Fibroblast of peridontal ligament (primary cell): ENCODE measurements at regions not wholly inside any gene's neighbourhood (a gene's known extent, or its start where the extent isn't known, plus 50 kb on each side); places are given as distances from the start of the nearest gene placed in this dataset.
"Not testable (repeated sequence)": the region's sequence is repeated elsewhere in the genome, so short reads cannot be mapped to it uniquely, and the experiment has no call there.

ENCODE experiments used
- DNase-seq: peaks from one replicate; pipeline ENCODE4 v3.0.0-alpha.2; 2010; ENCODE audit errors: extremely low read depth

DNA sequence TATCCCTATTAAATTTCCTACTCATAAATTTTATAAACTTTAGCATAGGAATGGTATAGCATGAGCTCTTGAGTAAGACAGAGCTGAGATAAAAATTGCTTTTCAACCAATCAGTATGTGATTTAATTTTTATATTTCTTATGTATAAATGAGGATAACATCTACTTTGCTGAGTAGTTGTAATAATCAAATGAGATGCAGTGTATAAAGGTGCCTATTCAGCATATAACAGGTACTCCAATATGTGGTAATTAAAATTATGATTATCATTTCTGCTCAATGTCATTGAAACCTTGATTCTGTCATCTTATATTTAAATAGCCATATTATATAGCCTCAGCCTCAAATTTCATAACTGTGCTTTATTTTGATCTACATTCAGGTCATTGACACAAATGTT is 700.4 kb upstream of the SLC8A1 start:
- no peak for DNase-seq

DNA sequence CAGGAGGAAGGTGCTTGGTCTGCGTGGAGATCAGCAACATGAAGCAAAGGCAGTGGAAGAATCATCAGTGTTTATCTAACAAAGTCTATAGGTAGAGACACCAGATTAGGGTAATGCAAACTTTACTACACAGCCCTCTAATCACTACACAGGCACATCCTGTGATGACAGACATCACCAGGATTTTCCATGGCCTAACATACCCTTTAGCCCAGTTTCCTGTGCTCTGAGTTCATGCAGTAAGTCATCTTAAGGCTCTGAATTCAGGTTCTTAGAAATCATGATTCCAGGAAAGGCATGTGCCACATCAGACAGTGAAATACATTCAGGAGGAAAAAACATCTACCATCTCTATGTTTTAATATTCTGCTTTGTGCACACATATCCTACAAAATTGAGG is 708.5 kb upstream of the SLC8A1 start:
- no peak for DNase-seq

DNA sequence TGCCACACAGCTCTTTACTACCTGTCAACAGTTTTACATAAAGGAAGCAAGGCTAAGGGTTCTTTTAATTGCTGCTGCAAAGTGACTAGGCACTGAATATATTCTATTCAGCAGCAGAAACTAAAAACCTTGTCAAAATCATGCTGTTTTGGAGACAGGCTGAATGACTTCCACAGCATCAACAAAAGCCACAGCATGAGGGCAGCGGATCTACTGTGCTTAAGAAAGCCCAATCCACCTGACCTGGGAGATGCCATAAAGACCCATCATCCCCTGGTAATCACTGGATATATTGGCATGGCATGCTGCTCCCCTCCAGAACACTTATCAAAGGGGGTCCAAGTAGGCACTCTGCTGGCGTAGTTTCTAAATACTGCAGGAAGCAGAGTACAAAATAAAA is 715.1 kb upstream of the SLC8A1 start:
- DNase-seq, result no peak

DNA sequence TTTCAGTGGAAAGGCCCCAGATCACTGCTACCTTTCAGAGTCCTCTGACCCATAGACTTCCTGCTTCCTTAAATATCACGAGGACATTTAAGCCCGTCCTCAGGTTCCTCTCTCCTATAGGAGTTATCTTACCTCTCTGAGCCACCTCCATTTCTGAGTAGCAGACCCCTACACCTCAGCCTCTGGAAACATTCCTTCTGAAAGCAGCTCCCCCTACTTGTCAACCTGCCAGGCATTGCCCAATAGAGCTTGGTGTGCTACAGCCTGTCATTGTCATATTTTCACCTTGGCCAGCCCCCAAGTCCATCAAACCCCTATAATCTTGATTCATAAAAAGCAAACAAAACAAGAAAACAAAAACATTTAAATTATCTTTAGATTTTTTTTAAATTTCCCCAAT is 717.9 kb upstream of the SLC8A1 start:
- DNase-seq, result no peak

DNA sequence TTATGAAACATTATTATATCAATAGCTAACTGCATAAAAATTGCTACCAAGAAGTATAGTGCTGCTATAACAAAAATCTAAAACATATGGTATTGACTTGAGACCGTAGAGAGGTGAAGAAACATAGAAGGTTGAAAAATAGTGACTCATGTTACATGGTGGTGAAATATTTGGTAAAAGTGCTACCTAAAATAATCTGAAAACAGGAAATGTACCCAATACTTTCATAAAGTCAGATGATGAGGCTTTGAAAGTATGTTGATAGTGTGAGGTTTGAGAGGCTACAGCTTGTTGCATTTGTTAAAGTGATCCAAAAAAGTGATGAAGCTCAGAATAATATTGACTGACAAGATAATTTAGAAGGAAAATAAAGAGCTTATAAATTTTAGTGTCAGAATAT is 718.7 kb upstream of the SLC8A1 start:
- DNase-seq, result no peak

DNA sequence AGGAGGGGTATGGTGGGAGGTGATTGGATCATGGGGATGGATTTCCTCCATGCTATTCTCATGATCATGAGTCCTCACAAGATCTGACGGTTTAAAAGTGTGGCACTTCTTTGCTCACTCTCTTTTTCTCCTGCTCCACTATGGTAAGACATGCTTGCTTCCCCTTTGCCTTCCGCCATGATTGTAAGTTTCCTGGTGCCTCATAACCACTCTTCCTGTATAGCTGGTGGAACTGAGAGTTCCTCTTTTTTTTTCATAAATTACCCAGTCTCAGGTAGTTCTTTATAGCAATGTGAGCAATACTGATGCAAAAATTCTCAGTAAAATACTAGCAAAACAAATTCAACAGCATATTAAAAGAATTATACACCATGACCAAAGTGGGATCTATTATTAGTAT is 728.5 kb upstream of the SLC8A1 start:
- DNase-seq, result no peak

DNA sequence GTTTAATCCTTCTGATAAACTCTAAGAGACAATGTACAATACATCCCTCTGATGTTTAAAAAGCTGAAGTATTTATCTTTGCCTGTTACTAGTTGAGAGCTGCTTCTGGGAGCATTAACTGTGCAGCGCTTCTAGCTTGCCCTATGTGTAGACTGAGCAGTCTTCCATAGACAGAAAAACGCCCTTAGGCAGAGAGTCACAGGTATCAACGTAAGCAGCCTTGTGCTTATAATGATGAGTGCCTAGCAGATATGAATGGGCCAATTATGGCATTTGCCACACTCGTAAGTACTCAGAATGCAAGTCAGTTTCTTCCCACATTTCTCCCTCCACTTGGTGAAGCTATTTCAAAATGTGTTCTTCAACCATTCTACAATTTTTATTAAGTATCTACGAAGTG is 731.1 kb upstream of the SLC8A1 start:
- no peak for DNase-seq

DNA sequence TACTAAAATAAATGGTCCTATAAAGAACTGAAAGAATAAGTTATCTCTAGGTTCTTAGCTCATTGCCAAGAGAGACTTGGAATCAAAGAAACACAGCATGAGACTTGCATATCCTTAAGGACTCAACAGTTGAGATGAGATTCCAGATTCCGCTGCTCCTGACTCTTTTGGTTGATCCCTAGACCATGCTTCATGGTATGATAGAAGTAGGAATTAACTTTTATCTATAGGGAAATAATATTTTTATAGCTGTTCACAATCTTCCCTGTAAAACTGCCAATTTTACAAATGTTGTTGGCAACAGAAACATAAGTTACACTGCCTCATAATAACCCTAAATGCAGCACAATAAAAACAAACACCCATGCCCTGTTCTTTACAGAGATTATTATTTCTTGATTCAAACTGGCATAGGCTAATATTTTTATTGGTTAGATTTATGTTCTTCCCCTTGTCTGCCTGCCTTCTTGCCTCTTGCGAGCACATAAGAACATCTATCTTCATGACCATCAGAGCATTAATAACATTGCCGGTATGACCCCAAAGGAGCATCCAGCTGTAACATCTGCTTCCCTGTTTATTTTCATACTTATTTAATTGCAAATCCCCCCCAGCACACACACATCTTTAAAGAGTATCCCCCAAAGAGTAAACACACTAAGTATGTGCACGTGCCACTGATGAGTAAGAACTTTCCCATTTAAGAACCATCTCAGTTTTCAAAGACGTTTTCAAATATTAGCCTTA is 735.7 kb upstream of the SLC8A1 start:
- no peak for DNase-seq

DNA sequence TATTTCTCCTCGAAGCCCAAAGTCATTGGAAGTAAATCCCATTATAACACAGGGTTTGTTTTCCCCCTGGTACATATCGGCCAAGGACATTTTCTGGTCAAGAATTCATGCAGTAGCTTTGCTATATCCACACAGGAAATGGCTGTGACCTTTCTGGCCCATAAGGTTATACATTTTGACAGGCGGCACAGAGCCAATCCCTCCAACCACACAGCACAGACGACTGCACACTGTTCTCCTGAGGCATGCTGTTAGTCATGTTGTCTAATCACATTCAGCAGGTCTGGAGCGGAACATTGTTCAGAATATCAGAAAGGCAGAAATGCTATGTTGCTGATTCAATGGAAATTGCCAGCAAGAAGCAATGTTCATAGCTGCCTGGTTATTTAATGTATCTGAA is 742.3 kb upstream of the SLC8A1 start:
- peak; percentile 43 for DNase-seq

DNA sequence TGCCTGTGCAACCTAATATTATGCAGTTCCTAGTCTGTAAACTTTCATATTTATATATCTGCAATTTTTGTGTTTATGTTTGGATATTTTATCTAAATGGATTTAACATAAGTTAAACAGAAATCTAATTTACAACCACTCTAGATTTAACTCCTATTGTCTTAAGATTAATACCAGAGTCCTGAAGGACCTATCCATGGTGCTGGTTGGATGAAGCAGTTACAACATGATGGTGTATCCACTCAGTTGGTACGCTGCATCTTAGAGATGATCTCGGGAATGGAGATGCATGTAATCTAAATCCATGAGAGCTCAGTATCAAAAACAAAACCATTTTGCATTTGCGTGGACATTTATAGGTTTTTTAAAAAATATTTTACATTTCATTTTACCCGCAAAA is 745.9 kb upstream of the SLC8A1 start:
- DNase-seq, result no peak

DNA sequence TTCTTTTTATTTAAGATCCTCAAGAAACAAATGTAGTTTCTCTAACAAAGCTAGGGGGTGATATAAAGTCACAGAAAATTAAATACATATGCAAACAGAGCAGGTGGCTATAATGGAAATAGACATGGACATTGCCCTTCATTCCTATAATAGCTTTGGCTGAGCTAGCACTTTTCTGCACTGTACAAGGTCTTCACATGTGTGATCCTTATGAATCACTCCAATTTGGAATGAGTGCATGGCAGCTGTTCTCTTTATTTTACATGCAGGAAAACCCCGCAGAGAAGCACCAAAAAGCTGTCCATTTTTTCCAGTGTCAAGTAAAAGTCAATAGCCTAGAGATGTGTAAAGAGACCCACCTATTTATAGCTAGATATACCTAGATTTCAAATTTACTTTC is 747.4 kb upstream of the SLC8A1 start:
- DNase-seq, result no peak

DNA sequence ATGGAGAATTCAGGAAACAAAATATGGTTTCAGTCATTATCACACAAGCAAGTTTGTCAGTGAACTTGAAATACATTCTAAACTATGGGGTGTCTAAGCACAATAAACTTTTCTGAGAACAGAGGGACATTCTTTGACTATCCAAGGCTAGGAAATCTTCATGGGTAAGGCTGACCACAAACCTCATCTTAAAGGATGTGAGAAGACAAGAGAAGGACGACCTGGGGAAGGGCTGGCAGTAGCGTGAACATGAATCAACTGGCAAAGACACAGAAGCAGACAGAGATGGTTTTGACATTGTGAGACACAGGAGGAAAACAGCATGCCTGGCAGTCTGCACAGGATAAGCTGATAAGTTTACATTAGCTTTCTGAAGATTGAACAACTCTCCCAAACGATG is 752.4 kb upstream of the SLC8A1 start:
- DNase-seq, result no peak

DNA sequence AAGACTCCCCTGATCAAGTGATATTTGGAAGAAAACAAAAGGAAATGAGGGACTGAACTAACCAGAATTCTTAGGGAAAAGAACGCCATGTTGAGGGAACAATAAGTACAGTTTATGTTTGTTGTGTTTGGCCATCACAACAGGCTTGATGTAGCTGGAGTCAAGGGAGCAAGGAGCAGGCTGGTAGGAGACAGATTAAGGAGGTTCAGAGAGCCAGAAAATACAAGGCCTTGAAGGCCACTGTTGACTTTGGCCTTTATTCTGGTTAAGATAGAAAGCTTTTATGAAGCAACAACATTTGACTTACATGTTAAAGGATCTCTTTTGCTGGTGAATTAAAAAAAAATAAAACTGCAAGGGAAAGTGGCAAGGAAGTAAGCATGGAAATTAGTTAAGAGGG is 754.1 kb upstream of the SLC8A1 start:
- DNase-seq, result no peak

DNA sequence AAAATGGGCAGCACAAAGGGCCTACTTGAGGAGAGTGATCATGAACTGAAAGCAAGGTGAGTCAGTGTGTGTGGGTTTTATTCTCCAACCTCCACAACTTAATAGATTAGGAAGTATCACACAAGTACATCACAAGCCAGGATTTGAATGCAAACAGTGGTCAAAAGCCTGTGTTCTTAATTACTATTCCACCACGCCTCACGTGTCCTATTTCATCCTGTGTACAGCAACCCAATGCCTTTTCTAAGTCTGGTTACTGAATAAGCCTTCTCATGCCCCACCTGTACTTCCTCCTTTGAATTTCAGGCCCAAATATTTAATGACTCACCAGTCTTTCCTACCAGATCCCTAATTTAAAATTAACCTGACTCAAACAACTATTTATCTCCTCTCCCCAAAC is 755.7 kb upstream of the SLC8A1 start:
- DNase-seq, result no peak

DNA sequence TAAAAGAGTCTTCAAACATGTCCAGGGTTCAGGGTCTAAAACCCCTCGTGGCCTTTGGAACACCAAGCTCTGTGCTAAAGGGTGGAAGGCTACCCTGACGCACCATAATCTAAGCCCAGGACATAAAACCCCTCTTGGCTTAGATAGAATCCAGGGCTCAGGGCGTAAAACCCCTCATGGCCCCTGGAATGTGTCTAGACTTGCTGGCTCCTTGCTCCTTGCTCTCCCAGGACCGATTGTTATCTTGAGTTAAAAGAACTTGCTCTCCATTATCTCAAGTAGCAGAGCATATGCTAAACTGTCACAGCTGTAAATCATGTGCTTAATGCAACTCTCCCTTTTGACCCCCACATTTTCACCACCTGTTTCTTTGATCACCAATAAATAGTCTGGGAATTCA is 758.1 kb upstream of the SLC8A1 start:
- not testable (repeated sequence) for DNase-seq

DNA sequence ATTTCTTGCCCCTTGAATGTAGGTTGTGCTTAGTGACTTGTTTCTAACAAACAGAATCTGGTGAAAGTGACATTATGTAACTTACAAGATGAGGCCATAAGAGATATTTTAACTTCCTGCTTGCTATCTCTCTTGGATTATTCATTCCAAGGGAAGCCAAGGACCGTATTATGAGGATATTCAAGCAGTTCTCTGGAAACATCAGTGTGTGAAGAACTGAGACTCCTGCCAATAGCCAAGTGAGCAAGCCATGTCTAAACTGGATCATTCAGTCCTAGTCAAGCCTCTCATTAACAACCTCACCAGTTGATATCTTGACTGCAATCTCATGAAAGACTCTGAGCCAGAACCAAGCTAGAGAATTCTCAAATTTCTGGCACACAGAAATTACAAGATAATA is 765.1 kb upstream of the SLC8A1 start:
- DNase-seq, result no peak

DNA sequence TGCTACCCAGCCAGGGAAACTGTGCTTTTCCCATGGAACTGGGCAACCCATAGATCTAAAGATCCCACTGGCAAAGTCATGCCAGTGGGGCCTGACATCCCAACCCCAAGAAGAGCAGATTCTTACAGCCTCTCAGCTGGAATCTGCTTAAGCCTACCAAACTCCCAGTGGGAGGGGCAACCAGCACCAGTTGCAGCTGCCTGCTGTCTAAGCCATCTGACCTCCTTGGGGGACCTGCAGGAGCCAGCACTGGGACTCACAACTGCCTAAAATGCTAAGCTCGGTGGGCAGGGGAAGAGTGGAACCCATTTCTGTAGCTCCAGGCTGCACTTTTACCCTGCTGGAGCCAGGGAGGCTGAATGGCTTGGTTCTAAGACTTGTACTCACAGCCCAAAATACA is 770.7 kb upstream of the SLC8A1 start:
- no peak for DNase-seq

DNA sequence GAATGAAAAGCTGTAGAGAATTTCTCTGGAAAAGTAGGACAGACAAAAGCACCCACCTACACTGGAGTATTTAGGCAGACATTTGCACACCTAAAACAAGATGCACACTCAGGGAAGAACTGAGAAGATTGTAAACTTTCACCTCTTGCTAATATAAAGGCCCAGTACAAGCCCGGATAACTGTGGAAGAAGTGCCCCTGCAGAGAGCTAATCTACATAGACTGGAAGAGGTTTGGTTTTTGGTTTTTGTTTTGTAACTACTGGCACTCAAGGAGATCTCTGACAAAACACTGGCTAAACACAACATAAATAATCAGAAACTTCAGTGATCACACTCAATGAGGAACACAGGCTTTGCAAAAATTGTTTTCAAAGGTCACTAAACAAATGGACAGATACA is 782.2 kb upstream of the SLC8A1 start:
- no peak for DNase-seq

DNA sequence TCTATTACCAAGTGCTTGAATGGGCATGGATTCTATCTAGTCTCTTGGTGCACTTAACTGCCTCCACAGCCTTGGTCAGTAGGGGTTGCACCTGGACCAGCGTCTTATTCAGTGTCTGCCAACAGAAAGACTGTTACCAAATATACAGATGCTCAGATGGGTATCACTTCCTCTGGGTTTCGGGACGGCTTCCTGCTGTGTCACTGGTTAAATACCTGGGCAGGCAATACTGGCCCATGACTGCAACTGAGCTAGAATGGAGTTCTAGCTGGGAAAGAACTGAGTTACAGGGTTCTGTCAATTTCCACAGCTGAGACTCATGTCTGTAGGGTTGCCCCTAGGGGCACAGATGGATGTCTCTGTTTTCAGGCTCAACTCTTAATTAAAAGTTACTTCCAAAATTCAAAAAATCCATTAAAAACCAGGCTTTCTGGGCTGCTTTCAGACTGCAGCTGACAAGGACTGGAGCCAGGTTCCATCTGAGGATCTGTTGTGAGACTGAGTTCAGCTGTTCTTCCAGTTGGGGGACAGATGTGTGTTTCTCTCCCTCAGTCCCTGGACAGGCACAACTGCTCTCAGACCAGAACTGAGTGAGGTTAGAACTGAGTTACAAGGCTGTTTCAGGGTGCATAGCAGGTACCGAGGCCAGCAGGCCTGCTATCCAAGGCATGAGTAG is 789.6 kb upstream of the SLC8A1 start:
- no peak for DNase-seq

DNA sequence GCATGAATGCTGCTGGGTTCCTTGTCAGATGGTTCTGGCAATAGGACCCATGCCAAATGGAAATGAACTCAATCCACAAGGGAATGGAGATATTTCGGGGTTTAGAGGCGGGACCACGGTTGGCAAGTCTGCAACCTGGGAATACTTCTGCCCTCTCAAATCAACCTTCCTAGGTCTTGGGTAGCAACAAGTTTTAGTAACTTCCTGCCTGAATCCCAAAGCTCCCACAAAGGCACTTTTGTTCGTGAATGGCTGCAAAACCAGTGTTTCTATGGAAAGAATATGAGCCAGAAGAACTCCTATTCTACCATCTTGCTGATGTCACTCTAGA is 790.1 kb upstream of the SLC8A1 start:
- no peak for DNase-seq

DNA sequence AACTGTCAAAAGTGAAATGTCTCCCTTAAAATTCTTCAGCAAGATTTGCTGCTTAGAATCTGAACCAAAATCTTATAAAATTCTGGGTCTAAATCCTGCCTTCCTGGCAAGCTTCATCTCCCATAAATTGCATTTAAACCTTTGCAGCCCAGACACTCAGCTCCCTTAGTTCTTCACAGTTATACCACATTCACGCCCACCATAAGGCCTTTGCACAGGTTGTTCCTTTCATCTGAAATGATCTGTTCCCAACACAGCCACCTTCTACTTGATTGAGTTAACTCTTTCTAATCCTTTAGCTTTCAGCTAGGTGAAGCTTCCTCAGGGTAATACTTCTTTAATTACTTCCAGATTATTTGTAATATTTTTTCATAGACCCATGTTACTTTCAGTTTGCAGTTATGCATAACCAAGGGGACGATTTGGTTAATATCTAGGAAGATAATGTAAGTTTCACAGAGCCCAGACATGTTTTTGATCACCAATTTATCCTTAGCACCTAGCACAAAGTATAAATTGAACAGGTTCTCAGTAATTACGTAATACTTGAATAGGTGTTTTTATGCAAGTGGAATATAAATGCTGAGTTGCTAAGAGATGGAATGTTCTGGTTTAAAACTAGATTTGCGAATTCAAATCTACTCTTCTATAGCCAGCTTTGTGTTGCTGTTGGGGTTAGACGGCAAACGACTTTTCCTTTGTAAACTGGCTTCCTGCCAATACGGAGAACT is 779.7 kb upstream of the PKDCC start:
- no peak for DNase-seq

DNA sequence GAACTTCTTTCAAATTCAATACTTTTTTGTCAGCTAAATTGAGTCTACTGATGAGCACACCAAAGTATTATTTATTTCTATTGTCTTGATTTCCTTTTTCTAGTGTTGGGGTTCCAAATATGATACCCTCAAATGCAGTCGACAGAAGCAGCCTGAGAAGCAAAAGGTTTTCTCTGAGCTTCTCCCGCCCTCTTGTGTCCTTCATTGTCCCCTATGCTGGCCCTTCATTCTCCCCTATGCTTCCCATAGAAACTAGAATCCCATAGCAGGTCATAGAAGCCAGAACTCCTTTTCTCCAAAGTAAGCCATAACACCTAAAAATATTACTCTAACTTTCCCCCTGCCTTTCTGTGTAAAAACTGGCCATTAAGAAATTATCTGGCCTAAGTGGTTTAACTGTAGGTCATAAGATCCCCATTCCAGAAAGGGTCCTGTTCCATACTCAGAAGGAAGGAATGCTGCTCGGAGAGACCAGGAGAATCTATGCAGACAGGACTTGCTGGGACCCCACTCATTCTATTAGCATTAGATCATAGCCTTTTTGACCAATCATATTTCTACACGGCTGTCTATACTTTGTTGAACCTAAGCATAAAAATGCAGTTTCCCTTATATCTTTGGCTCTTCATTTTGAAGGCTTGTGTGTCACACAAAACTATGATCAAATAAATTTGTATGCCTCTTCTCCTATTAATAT is 764.6 kb upstream of the PKDCC start:
- no peak for DNase-seq

DNA sequence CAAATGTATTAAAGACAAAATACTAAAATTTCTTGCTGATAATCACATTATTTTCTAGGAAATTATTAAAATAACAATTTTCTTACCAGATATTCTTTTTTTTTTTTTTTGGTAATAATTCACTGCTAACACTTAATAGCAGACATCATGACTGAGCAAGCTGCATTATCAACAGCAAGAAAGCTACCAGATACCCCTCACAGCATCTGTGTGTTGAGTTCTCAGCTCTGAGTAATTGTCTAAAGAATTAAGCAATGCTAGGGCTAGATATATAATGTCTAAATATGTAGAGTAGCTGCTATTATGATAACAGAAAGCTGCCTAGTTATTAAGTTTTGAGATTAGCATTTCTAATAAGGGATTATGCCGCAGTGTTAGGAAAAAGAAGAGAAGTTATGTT is 754.3 kb upstream of the PKDCC start:
- no peak for DNase-seq
